ENCODE measurements at regions not wholly inside any gene's neighbourhood (a gene's known extent, or its start where the extent isn't known, plus 50 kb on each side); places are given as distances from the start of the nearest gene placed in this dataset.

DNA sequence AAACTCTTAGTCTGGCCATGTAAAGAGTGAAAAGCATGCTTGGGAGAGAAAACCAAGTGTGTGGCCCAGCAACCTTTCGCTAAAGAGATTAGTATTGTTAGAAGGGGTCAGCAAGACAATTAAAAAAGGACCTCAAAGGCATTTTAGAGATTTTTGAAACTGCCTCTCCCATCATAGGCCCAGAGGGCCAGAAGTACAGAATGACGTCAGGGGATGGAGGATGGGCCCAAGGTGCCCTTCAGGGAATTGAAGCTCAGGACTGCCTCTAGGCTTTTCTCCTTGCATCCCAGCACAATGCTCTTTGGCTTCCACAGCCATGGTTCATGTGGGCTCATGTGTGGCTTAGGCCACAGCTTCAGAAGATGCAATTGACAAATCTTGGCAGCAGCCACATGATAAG is 287.0 kb upstream of the COX7C start:
- TF ChIP-seq, protein P1, sequence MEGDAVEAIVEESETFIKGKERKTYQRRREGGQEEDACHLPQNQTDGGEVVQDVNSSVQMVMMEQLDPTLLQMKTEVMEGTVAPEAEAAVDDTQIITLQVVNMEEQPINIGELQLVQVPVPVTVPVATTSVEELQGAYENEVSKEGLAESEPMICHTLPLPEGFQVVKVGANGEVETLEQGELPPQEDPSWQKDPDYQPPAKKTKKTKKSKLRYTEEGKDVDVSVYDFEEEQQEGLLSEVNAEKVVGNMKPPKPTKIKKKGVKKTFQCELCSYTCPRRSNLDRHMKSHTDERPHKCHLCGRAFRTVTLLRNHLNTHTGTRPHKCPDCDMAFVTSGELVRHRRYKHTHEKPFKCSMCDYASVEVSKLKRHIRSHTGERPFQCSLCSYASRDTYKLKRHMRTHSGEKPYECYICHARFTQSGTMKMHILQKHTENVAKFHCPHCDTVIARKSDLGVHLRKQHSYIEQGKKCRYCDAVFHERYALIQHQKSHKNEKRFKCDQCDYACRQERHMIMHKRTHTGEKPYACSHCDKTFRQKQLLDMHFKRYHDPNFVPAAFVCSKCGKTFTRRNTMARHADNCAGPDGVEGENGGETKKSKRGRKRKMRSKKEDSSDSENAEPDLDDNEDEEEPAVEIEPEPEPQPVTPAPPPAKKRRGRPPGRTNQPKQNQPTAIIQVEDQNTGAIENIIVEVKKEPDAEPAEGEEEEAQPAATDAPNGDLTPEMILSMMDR (IDR thresholded peaks at IDR 0.05) = no peak
- TF ChIP-seq ZNF138 (CRISPR knock-in tag; conservative IDR thresholded peaks at IDR 0.05) (no peak), TEAD4 (CRISPR knock-in tag; IDR thresholded peaks at IDR 0.05) (no peak), RELA (CRISPR knock-in tag; IDR thresholded peaks at IDR 0.05; ENCODE audit: borderline replicate concordance) (no peak)
- TF ChIP-seq, protein P2, sequence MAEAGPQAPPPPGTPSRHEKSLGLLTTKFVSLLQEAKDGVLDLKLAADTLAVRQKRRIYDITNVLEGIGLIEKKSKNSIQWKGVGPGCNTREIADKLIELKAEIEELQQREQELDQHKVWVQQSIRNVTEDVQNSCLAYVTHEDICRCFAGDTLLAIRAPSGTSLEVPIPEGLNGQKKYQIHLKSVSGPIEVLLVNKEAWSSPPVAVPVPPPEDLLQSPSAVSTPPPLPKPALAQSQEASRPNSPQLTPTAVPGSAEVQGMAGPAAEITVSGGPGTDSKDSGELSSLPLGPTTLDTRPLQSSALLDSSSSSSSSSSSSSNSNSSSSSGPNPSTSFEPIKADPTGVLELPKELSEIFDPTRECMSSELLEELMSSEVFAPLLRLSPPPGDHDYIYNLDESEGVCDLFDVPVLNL (CRISPR knock-in tag; IDR thresholded peaks at IDR 0.05; ENCODE audit: borderline replicate concordance, low read depth) = no peak
- TF ChIP-seq, protein P3, sequence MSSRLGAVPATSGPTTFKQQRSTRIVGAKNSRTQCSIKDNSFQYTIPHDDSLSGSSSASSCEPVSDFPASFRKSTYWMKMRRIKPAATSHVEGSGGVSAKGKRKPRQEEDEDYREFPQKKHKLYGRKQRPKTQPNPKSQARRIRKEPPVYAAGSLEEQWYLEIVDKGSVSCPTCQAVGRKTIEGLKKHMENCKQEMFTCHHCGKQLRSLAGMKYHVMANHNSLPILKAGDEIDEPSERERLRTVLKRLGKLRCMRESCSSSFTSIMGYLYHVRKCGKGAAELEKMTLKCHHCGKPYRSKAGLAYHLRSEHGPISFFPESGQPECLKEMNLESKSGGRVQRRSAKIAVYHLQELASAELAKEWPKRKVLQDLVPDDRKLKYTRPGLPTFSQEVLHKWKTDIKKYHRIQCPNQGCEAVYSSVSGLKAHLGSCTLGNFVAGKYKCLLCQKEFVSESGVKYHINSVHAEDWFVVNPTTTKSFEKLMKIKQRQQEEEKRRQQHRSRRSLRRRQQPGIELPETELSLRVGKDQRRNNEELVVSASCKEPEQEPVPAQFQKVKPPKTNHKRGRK (CRISPR knock-in tag; IDR thresholded peaks at IDR 0.05; ENCODE audit: borderline replicate concordance) = no peak
- TF ChIP-seq, protein P4, sequence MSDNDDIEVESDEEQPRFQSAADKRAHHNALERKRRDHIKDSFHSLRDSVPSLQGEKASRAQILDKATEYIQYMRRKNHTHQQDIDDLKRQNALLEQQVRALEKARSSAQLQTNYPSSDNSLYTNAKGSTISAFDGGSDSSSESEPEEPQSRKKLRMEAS (CRISPR knock-in tag; IDR thresholded peaks at IDR 0.05) = no peak
- TF ChIP-seq, protein P5, sequence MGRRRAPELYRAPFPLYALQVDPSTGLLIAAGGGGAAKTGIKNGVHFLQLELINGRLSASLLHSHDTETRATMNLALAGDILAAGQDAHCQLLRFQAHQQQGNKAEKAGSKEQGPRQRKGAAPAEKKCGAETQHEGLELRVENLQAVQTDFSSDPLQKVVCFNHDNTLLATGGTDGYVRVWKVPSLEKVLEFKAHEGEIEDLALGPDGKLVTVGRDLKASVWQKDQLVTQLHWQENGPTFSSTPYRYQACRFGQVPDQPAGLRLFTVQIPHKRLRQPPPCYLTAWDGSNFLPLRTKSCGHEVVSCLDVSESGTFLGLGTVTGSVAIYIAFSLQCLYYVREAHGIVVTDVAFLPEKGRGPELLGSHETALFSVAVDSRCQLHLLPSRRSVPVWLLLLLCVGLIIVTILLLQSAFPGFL (CRISPR knock-in tag; IDR thresholded peaks at IDR 0.05; ENCODE audit: borderline replicate concordance) = no peak
